ENCODE measurements at regions not wholly inside any gene's neighbourhood (a gene's known extent, or its start where the extent isn't known, plus 50 kb on each side); places are given as distances from the start of the nearest gene placed in this dataset.

- Histone ChIP-seq H3K27ac (no peak overlapping the region), H3K9me3 (no peaks in the 10 kb centered on the region), H3K36me3 (no peaks in the 10 kb centered on the region), H3K4me3 (no peak overlapping the region), H3K4me1 (no peaks in the 10 kb centered on the region), H3K27me3 (peaks cover under 1% of the 10 kb centered on the region)
- no peak for DNase-seq (ENCODE audit: extremely low spot score in 2 of 2)
- TF ChIP-seq POLR2AphosphoS5 (IDR thresholded peaks at IDR 0.05; ENCODE audit: insufficient read depth in 1 of 2, low read depth in 1 of 2), result no peak
- TF ChIP-seq CTCF (IDR thresholded peaks at IDR 0.05), result no peak
- TF ChIP-seq POLR2A (IDR thresholded peaks at IDR 0.05), result no peak
- intact Hi-C loops (cut with DNase I), result no loop called here
Measured at GRCh38 chr3:40996382-40996781, 202.9 kb upstream of the CTNNB1 start.

GRCh38 chr3:40996827-40997710, 202.2 kb upstream of the CTNNB1 start:
- no peak for TF ChIP-seq POLR2A (IDR thresholded peaks at IDR 0.05)
- TF ChIP-seq CTCF (IDR thresholded peaks at IDR 0.05), result no peak
- no peak for TF ChIP-seq POLR2AphosphoS5 (IDR thresholded peaks at IDR 0.05; ENCODE audit: insufficient read depth in 1 of 2, low read depth in 1 of 2)
- Histone ChIP-seq H3K4me3 (no peak overlapping the region), H3K36me3 (no peaks in the 10 kb centered on the region), H3K27ac (no peak overlapping the region), H3K27me3 (peaks cover 4% of the 10 kb centered on the region), H3K9me3 (no peaks in the 10 kb centered on the region), H3K4me1 (no peaks in the 10 kb centered on the region)
- intact Hi-C loops (cut with DNase I), result no loop called here
- DNase-seq (ENCODE audit: extremely low spot score in 2 of 2), result no peak

- H3K9me3 ChIP-seq, result no peaks in the 10 kb centered on the region
- TF ChIP-seq CTCF (IDR thresholded peaks at IDR 0.05) (no peak), POLR2A (IDR thresholded peaks at IDR 0.05) (no peak), POLR2AphosphoS5 (IDR thresholded peaks at IDR 0.05; ENCODE audit: insufficient read depth in 1 of 2, low read depth in 1 of 2) (no peak)
- no peak overlapping the region for H3K4me3 ChIP-seq
- intact Hi-C loops (cut with DNase I), result no loop called here
- no peak overlapping the region for H3K27ac ChIP-seq
- DNase-seq (ENCODE audit: extremely low spot score in 2 of 2), result no peak
- no peaks in the 10 kb centered on the region for H3K36me3 ChIP-seq
- H3K4me1 ChIP-seq, result no peaks in the 10 kb centered on the region
- H3K27me3 ChIP-seq, result peaks cover 4% of the 10 kb centered on the region
Measured at GRCh38 chr3:40997711-40998519, 201.4 kb upstream of the CTNNB1 start.

GRCh38 chr3:40999682-41000081, 199.6 kb upstream of the CTNNB1 start:
- Histone ChIP-seq H3K9me3 (no peaks in the 10 kb centered on the region), H3K4me1 (no peaks in the 10 kb centered on the region), H3K27me3 (peaks cover 4% of the 10 kb centered on the region), H3K27ac (no peak overlapping the region), H3K4me3 (no peak overlapping the region), H3K36me3 (no peaks in the 10 kb centered on the region)
- no peak for DNase-seq (ENCODE audit: extremely low spot score in 2 of 2)
- intact Hi-C loops (cut with DNase I), result no loop called here
- TF ChIP-seq POLR2A (IDR thresholded peaks at IDR 0.05) (no peak), CTCF (IDR thresholded peaks at IDR 0.05) (no peak)

- peaks cover 4% of the 10 kb centered on the region for H3K27me3 ChIP-seq
- no peaks in the 10 kb centered on the region for H3K36me3 ChIP-seq
- intact Hi-C loops (cut with DNase I), result no loop called here
- H3K9me3 ChIP-seq, result no peaks in the 10 kb centered on the region
- DNase-seq (ENCODE audit: extremely low spot score in 2 of 2), result no peak
- no peaks in the 10 kb centered on the region for H3K4me1 ChIP-seq
- TF ChIP-seq CTCF (IDR thresholded peaks at IDR 0.05), result no peak
- no peak for TF ChIP-seq POLR2A (IDR thresholded peaks at IDR 0.05)
- TF ChIP-seq POLR2AphosphoS5 (IDR thresholded peaks at IDR 0.05; ENCODE audit: insufficient read depth in 1 of 2, low read depth in 1 of 2), result no peak
- no peak overlapping the region for H3K27ac ChIP-seq
- H3K4me3 ChIP-seq, result no peak overlapping the region
Measured at GRCh38 chr3:41000471-41000870, 198.8 kb upstream of the CTNNB1 start.
